Hematopoietic multipotent progenitor cell (in vitro differentiated cells): ENCODE measurements at regions not wholly inside any gene's neighbourhood (a gene's known extent, or its start where the extent isn't known, plus 50 kb on each side); places are given as distances from the start of the nearest gene placed in this dataset.
"Not testable (repeated sequence)": the region's sequence is repeated elsewhere in the genome, so short reads cannot be mapped to it uniquely, and the experiment has no call there.

Experiments
- DNase-seq, 3 donors: peaks; one replicate each; pipeline ENCODE4 v3.0.0-alpha.2; 2011 to 2015; ENCODE audit warnings: low read depth in 2 of 3, low spot score in 2 of 3

DNA sequence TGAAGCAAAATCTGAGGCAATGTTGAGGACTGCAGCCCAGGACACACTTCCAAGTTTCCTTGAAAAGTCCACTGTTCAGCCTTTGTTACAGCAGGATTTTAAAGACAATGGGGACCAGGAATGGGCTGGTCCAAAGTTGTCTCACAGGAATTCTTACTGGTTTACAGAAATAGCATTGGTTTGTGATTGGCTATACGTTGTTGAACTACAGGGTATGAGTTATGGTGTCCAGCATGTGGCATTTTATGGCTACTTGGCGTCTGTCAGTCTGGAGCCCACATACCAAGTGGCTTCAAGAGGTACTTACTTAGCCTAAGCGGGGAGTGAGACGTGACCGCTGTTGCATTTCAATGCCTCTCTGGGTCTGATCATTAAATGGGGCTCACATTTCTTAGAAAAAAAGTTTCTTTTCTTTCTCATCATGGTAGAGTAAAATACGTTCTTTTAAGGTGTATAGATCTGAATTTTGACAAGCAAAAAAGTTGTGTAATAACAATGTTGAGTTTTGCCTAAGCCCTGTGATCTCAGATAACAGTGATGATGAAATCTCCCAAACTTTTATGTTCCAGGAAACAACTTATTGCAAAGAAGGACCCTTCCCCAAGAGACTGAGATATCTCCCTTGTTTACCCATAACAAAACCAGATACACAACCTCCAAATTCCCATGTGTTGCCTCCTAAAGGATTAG is 100.0 kb upstream of the TRIM24 start:
- DNase-seq = no peak

GRCh38 chr7:138363721-138364120 is 96.3 kb upstream of the TRIM24 start:
- no peak for DNase-seq

DNA sequence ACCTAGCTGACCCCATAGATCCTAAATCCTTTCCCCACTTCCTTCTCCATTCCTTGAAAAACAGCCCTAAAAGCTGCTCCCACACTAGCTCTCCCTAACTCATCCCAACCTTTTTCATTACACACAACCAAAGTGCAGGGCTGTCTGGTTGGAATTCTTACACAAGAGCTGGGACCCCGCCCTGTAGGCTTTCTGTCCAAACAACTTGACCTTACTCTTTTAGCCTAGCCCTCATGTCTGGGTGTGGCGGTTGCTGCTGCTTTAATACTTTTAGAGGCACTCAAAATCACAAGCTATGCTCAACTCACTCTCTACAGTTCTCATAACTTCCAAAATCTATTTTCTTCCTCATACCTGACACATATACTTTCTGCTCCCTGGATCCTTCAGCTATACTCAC is 93.9 kb upstream of the TRIM24 start:
- not testable (repeated sequence) for DNase-seq

GRCh38 chr7:138366676-138367075 is 93.4 kb upstream of the TRIM24 start:
- not testable (repeated sequence) for DNase-seq

DNA sequence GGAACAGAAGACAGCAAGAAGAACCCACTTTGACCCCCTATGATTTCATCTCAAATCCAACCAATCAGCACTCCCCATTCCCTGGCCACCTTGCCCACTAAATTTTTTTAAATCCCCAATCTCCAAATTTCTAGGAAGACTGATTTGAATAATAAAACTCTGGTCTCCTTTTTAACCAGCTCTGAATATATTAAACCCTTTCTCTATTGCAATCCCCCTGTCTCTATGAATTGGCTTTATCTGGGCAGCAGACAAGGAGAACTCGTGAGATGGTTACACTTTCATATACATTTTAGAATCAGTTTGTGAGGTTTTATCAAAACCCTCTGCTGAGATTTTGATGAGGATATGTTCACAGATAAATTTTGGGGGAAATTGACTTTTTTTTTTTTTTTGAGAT is 90.3 kb upstream of the TRIM24 start:
- DNase-seq = no peak

GRCh38 chr7:138370956-138371355 is 89.1 kb upstream of the TRIM24 start:
- DNase-seq = no peak

- DNase-seq = no peak
These were observed 85.9 kb upstream of the TRIM24 start for GRCh38 chr7:138374119-138374693.

- no peak for DNase-seq
These were observed 82.8 kb upstream of the TRIM24 start for GRCh38 chr7:138377306-138377705.

- DNase-seq = peak in 1 of 3 donors; percentile 31
These were observed 81.1 kb upstream of the TRIM24 start for GRCh38 chr7:138378741-138379559.

- DNase-seq = no peak
These were observed 77.0 kb upstream of the TRIM24 start for GRCh38 chr7:138382862-138383565.

DNA sequence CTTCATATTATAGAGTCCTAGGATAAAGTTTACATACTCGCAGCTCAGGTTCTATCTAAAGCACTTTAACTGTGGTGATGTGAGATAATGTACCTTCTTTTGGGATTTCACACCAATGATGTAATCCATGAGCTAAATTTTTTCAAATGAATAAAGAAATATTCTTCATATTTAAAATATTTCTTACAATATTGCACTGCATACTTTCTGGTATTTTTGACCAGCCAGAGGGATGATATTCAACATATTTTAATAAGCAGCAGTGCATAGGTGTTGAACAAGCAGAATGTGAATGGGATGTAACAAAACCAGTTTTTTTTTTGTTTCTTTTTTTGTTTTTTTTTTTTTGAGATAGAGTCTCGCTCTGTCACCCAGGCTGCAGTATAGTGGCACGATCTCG is 73.2 kb upstream of the TRIM24 start:
- DNase-seq = no peak

DNA sequence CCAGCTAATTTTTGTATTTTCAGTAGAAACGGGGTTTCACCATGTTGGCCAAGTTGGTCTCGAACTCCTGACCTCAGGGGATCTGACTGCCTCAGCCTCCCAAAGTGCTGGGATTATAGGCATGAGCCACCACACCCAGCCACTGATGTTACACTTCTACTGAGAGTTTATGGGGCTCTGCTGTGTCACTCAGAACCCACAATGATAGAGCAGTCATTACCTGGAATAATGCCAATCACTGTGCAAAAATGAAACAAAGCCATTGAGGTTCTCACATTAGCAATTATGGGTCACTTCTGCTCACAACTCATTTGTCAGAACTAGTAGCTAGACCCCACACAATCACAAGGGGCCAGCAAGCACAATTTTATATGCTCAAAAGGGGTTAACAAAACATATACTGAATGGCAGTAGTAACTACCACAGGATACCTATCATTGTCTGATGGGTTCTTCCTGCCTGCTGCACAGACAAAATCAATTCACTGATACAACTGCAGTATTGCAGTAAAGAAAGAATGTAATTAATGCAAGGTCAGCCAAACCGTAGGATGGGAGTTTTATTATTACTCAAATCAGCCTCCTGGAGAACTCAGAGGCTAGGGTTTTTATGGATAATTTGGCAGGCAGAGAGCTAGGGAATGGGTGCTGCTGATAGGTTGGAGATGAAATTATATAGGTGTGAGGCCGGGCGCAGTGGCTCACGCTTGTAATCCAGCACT is 72.1 kb upstream of the TRIM24 start:
- DNase-seq = peak in 2 of 3 donors; percentile 25 to 76

- DNase-seq = no peak
These were observed 71.2 kb upstream of the TRIM24 start for GRCh38 chr7:138388673-138389491.

DNA sequence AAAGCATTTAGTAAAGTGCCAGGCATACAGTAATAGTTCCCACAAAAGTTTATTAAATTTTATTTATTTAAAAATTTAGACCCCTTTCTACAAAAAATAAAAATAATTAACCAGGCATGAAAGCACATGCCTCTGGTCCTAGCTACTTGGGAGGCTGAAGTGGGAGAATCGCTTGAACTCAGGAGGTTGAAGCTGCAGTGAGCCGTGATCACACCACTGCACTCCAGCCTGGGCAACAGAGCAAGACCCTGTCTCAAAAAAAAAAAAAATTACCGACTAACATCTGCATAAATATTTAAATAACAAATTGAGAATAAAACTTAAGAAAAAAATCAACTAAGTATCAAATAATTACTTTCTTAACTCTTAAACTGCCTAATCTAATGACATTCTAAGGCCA is 64.3 kb upstream of the TRIM24 start:
- DNase-seq = no peak

DNA sequence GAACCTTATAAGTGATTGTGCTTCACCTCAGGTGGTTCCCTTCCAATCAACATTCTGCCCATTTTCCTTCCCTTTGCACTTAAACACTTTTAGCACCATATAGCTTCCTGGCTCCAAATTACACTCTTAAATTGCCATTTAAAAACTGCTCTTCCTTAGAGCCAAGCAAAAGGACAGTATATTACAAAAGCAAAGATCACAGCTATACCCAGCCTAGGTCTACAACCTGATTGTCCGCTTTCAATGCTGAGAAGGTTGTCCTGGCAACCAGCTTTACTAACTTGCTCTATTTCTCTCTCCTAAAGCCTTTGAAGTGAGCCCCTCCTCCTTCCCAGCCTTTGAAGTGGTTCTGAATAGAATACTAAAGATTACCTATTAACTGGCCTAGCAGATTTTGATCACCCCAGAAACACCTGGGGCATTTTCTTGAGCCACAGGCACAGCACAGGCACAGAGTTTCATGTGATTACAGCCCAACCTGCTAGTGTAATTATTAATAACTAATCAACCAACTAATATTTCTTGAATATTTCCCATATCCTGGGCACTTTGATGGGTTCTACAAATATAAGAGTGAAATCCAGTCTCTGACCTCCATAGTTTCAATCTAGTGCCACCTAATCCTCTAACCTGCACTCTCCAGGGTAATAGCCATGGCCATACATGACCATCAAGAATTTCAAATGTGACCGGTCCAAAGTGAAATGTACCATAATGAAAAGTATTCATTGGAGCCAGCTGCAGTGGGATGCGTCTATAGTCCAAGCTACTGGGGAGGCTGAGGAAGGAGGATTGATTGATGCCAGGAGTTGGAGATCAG is 63.6 kb upstream of the TRIM24 start:
- DNase-seq = no peak

GRCh38 chr7:138397071-138397433 is 63.0 kb upstream of the TRIM24 start:
- DNase-seq = not testable (repeated sequence)

DNA sequence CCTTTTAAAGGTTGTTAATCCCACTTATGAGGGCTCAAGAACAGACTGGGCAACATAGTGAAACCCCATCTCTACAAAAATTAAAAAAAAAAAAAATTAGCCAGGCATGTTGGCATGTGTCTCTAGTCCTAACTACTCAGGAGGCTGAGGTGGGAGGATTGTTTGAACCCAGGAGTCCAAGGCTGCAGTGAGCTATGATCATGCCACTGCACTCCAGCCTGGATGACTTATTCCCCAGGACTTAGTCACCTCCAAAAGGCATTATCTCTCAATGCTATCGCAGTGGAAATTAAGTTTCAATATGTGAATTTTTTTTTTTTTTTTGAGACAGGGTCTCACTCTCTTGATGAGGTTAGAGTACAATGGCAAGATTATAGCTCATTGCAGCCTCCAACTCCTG is 61.2 kb upstream of the TRIM24 start:
- DNase-seq = no peak

DNA sequence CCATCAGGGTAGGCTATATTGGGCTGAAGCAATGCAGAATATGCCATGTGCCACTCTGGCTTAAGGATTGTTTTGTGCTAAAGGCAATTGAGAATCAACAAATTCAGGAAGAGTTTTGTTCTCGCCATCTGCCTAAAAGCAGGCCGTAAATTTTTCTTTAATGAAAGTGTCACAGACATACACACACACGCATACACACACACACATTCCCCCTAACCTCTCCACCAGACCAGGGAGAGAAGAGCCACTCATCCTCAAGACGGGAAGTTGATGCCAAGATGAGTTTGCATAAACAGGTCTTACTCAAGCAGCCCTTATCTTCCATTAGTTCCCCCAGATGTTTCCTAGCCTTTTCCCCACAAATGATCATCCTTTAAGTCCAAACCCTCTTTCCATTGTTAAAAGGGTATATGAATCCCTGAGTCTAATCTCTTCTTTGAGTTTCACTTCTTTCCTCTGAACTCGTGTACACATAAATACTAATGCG is 59.6 kb upstream of the TRIM24 start:
- peak in 2 of 3 donors; percentile 35 to 68 for DNase-seq

DNA sequence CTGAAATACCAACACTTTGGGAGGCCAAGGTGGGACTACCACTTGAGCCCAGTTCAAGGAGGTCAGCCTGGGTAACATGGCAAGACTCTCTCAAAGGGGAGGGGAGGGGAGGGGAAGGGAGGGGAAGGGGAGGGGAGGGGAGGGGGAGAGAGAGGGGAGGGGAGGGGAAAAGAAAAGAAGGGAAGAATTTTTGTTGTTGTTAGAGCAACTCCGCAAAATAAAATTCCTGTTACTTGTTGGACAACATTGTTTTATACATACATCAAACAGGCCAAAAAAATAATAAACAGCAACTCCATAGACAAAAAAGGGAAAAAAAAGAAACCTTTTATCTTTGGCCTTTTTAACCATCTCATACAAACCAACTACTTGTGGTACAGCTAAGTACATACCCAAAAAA is 57.3 kb upstream of the TRIM24 start:
- DNase-seq = no peak
